Uterus (tissue), 3 donors: ENCODE measurements at regions not wholly inside any gene's neighbourhood (a gene's known extent, or its start where the extent isn't known, plus 50 kb on each side); places are given as distances from the start of the nearest gene placed in this dataset.

Experiments used
- DNase-seq, 2 donors: peaks; one replicate each; pipeline ENCODE4 v3.0.0-alpha.2; 2019 to 2020
- H3K27ac ChIP-seq, 2 donors: fragments of 200-600 bp; sonication (generic); 1 replicate in 1 of 2; 2 replicates in 1 of 2; pipeline ENCODE4 v1.5.1; 2016 to 2018
- H3K27me3 ChIP-seq, 2 donors: fragments of 200-600 bp; sonication (generic); one replicate each; pipeline ENCODE4 v1.5.1; 2018 to 2019; ENCODE audit warnings: control low read depth in 1 of 2
- H3K36me3 ChIP-seq, 2 donors: fragments of 200-600 bp; sonication (generic); one replicate each; pipeline ENCODE4 v1.5.1; 2019; ENCODE audit warnings: control low read depth in 1 of 2
- H3K4me1 ChIP-seq, 2 donors: fragments of 200-600 bp; sonication (generic); one replicate each; pipeline ENCODE4 v1.5.1; 2018 to 2019; ENCODE audit warnings: control low read depth in 1 of 2
- H3K4me3 ChIP-seq, 2 donors: fragments of 200-600 bp; sonication (generic); 1 replicate in 1 of 2; 2 replicates in 1 of 2; pipeline ENCODE4 v1.5.1; 2018 to 2019; ENCODE audit warnings: mild to moderate bottlenecking in 1 of 2
- H3K9me3 ChIP-seq, 2 donors: fragments of 200-600 bp; sonication (generic); one replicate each; pipeline ENCODE4 v1.5.1; 2019; ENCODE audit warnings: control low read depth in 1 of 2
- POLR2A ChIP-seq, 2 donors: fragments of 450-650 bp; IDR thresholded peaks; one replicate each; pipeline ENCODE4 v1.6.1; 2016; ENCODE audit warnings: antibody characterized with exemption in 2 of 2, mild to moderate bottlenecking in 1 of 2, moderate library complexity in 1 of 2
- intact Hi-C: fragments of 100-400 bp; cut with DNase I; formaldehyde crosslinking; loops from one replicate; pipeline ENCODE4 v1.15.1; 2023; ENCODE audit warnings: low total_unique reads
- TF ChIP-seq, protein P1 (sequence below), 4 experiments: fragments of 200-600 bp in 2 of 4; fragments of 450-650 bp in 2 of 4; sonication (generic) in 2 of 4; IDR thresholded peaks; one replicate each; pipeline ENCODE4 v1.5.1; 2016 to 2019; ENCODE audit warnings: antibody characterized with exemption in 4 of 4, mild to moderate bottlenecking in 2 of 4, moderate library complexity in 1 of 4
- donor health status: DM: yes; HTN: yes; CAD: no.

DNA sequence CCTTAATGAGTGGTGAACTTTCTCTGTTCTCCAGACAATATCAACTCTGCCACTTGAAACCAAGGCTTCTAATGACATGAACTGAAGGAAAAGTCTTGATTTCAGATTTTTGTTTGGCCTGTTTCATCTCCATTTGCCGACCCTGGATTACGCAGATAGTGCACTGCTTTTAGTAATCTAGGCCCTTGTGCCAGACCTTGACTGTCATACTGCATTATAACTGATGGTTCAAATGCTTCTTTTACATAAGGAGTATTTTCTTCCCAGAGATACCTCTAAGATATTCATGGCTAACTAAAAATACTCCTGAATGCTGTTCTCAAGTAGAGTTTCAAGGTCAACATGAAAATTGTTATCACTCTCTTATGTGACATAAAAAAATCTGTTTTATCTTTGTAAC, 238.7 kb upstream of the SEMA6A start:
- TF ChIP-seq POLR2A (IDR thresholded peaks at IDR 0.05) = no peak
- TF ChIP-seq, protein P1, sequence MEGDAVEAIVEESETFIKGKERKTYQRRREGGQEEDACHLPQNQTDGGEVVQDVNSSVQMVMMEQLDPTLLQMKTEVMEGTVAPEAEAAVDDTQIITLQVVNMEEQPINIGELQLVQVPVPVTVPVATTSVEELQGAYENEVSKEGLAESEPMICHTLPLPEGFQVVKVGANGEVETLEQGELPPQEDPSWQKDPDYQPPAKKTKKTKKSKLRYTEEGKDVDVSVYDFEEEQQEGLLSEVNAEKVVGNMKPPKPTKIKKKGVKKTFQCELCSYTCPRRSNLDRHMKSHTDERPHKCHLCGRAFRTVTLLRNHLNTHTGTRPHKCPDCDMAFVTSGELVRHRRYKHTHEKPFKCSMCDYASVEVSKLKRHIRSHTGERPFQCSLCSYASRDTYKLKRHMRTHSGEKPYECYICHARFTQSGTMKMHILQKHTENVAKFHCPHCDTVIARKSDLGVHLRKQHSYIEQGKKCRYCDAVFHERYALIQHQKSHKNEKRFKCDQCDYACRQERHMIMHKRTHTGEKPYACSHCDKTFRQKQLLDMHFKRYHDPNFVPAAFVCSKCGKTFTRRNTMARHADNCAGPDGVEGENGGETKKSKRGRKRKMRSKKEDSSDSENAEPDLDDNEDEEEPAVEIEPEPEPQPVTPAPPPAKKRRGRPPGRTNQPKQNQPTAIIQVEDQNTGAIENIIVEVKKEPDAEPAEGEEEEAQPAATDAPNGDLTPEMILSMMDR (IDR thresholded peaks at IDR 0.05) = no peak
- Histone ChIP-seq H3K36me3 (no peaks in the 10 kb centered on the region), H3K27me3 (no peaks in the 10 kb centered on the region), H3K4me3 (no peak overlapping the region), H3K4me1 (no peaks in the 10 kb centered on the region), H3K27ac (no peak overlapping the region), H3K9me3 (no peaks in the 10 kb centered on the region)
- DNase-seq = no peak
- intact Hi-C loops = no loop called here

DNA sequence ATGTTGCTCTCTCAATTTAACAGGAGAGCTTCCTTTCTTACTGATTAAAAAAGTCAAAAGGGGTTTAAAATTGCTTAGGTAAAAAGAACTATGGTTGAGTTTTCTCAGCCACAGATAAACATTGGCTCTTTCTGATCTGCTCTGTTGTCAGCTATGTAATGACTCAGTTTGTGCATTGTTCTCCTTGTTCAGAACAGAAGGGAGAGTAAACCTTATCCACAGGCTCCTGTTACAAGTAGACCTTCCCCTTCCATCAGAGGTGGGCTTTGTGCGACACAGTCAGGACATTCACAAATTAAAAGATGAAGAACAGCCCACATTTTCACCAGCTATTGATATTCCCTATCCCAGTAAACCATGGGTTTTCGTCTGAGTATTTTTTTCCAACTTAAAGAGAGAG, 236.3 kb upstream of the SEMA6A start:
- intact Hi-C loops = no loop called here
- Histone ChIP-seq H3K4me1 (no peaks in the 10 kb centered on the region), H3K9me3 (no peaks in the 10 kb centered on the region), H3K27me3 (no peaks in the 10 kb centered on the region), H3K36me3 (no peaks in the 10 kb centered on the region), H3K4me3 (no peak overlapping the region), H3K27ac (no peak overlapping the region)
- TF ChIP-seq POLR2A (IDR thresholded peaks at IDR 0.05) = no peak
- TF ChIP-seq, protein P1 (IDR thresholded peaks at IDR 0.05) = no peak
- DNase-seq = no peak

DNA sequence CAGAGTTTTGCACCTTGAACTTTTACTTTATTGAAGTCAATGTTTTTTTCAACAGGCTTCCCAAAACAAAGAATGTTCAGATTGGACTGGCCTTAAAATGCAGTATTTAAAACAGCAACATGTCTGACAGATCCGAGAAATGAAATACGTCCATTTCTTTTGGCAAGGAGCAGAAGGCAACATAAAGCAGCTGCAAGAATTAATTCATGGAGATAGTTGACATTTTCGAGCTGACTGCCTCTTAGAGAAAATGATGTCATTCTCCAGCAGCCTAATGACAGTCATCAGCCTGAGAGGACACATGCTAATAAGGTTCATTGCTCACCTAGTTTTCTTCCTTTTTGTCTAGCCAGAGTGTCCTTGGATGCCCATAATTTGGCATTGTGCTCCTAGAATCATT, 232.2 kb upstream of the SEMA6A start:
- TF ChIP-seq, protein P1 (IDR thresholded peaks at IDR 0.05) = no peak
- TF ChIP-seq POLR2A (IDR thresholded peaks at IDR 0.05) = no peak
- Histone ChIP-seq H3K27me3 (no peaks in the 10 kb centered on the region), H3K4me3 (no peak overlapping the region), H3K4me1 (no peaks in the 10 kb centered on the region), H3K27ac (no peak overlapping the region), H3K9me3 (no peaks in the 10 kb centered on the region), H3K36me3 (no peaks in the 10 kb centered on the region)
- intact Hi-C loops = no loop called here
- no peak for DNase-seq

DNA sequence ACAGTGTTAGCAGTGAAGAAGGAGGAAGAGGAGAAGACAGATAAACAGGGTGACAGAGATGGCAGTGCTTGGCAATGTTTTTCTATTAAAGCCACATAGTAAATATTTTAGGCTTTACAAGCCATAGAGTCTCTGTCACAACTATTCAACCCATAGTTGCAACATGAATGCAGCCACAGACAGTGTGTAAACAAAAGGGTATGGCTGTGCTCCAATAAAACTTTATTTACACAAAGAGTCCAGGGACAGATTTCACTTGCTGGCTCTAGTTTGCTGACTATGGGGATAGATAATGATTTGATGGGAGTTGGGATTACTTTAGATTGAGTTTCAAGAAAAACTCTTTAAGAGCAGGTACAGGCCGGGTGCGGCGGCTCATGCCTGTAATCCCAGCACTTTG, 224.8 kb upstream of the SEMA6A start:
- TF ChIP-seq, protein P1 (IDR thresholded peaks at IDR 0.05) = no peak
- no peak for TF ChIP-seq POLR2A (IDR thresholded peaks at IDR 0.05)
- no peak for DNase-seq
- no peak overlapping the region for H3K27ac ChIP-seq
- H3K9me3 ChIP-seq = no peaks in the 10 kb centered on the region
- intact Hi-C loops = no loop called here
- no peaks in the 10 kb centered on the region for H3K4me1 ChIP-seq
- no peaks in the 10 kb centered on the region for H3K27me3 ChIP-seq
- H3K4me3 ChIP-seq = no peak overlapping the region
- H3K36me3 ChIP-seq = no peaks in the 10 kb centered on the region

DNA sequence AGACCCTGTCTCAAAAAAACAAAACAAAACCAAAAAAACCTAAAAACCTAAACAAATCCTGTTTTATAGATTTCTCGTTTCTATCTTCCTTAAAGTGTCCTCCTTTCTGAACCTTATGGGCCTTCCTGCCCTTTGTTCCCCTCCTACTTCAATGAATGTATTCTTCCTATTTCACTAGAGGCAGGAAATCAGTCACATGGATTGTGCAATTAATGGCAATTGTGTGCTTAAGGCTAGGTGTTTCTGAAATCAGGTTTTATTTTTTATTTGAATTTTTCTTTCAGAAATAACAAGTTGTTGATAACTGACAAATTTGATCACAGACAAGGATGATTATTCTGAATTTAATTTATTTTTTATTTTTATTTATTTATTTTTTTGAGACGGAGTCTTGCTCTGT, 220.6 kb upstream of the SEMA6A start:
- Histone ChIP-seq H3K27ac (no peak overlapping the region), H3K9me3 (no peaks in the 10 kb centered on the region), H3K27me3 (no peaks in the 10 kb centered on the region), H3K4me3 (no peak overlapping the region), H3K36me3 (no peaks in the 10 kb centered on the region), H3K4me1 (no peaks in the 10 kb centered on the region)
- no peak for DNase-seq
- intact Hi-C loops = no loop called here
- no peak for TF ChIP-seq POLR2A (IDR thresholded peaks at IDR 0.05)
- TF ChIP-seq, protein P1 (IDR thresholded peaks at IDR 0.05) = no peak
